ENCODE measurements at regions not wholly inside any gene's neighbourhood (a gene's known extent, or its start where the extent isn't known, plus 50 kb on each side); places are given as distances from the start of the nearest gene placed in this dataset.

GRCh38 chr11:8826139-8826786 lies 84.7 kb upstream of the AKIP1 start:
- no peak for DNase-seq (ENCODE audit: low spot score)

- DNase-seq (ENCODE audit: low spot score), result no peak
Measured at GRCh38 chr11:8826901-8827560, 84.0 kb upstream of the AKIP1 start.

- DNase-seq (ENCODE audit: low spot score), result no peak
Measured at GRCh38 chr11:8828046-8828445, 82.9 kb upstream of the AKIP1 start.

- DNase-seq (ENCODE audit: low spot score), result no peak
Measured at GRCh38 chr11:8828580-8829361, 82.2 kb upstream of the AKIP1 start.

- DNase-seq (ENCODE audit: low spot score), result no peak
Measured at GRCh38 chr11:8829556-8829955, 81.4 kb upstream of the AKIP1 start.

- DNase-seq (ENCODE audit: low spot score), result no peak
Measured at GRCh38 chr11:8830641-8831040, 80.3 kb upstream of the AKIP1 start.

GRCh38 chr11:8831861-8832260 lies 79.1 kb upstream of the AKIP1 start:
- no peak for DNase-seq (ENCODE audit: low spot score)

GRCh38 chr11:8832571-8833260 lies 78.3 kb upstream of the AKIP1 start:
- peak; percentile 33 for DNase-seq (ENCODE audit: low spot score)

- no peak for DNase-seq (ENCODE audit: low spot score)
Measured at GRCh38 chr11:8833568-8834315, 77.2 kb upstream of the AKIP1 start.

- DNase-seq (ENCODE audit: low spot score), result no peak
Measured at GRCh38 chr11:8834379-8834778, 76.6 kb upstream of the AKIP1 start.

GRCh38 chr11:8838248-8838647 lies 72.7 kb upstream of the AKIP1 start:
- no peak for DNase-seq (ENCODE audit: low spot score)

- DNase-seq (ENCODE audit: low spot score), result no peak
Measured at GRCh38 chr11:8839306-8839956, 71.6 kb upstream of the AKIP1 start.

- DNase-seq (ENCODE audit: low spot score), result no peak
Measured at GRCh38 chr11:8839957-8840945, 70.7 kb upstream of the AKIP1 start.

- no peak for DNase-seq (ENCODE audit: low spot score)
Measured at GRCh38 chr11:8841899-8842298, 69.1 kb upstream of the AKIP1 start.

- no peak for DNase-seq (ENCODE audit: low spot score)
Measured at GRCh38 chr11:8858808-8859207, 52.2 kb upstream of the AKIP1 start.
